OCI-LY3 (cell line): ENCODE measurements at regions not wholly inside any gene's neighbourhood (a gene's known extent, or its start where the extent isn't known, plus 50 kb on each side); places are given as distances from the start of the nearest gene placed in this dataset.

Experiments
- H2AFZ ChIP-seq: fragments of 200-600, 300-600 bp; shearing (Covaris generic); 2 replicates; pipeline ENCODE4 v1.6.0; 2014; ENCODE audit warnings: antibody characterized with exemption, low read depth, low read length
- H3K27ac ChIP-seq: fragments of 200-600, 300-600 bp; sonication (generic); 2 replicates; pipeline ENCODE4 v1.5.1; 2014; ENCODE audit warnings: mild to moderate bottlenecking, low read length, moderate library complexity, mixed read lengths
- H3K27me3 ChIP-seq: fragments of 200-600, 300-600 bp; sonication (generic); 2 replicates; pipeline ENCODE4 v1.6.1; 2014; ENCODE audit warnings: low read depth, low read length, mixed read lengths
- H3K36me3 ChIP-seq: fragments of 200-600, 300-600 bp; sonication (generic); replicated peaks from 2 replicates; pipeline ENCODE3; 2014; ENCODE audit warnings: low read depth, low read length, mixed read lengths
- H3K4me1 ChIP-seq: fragments of 300-600, 200-600 bp; sonication (generic); 2 replicates; pipeline ENCODE4 v1.6.1; 2014; ENCODE audit warnings: low read length, mixed read lengths
- H3K4me2 ChIP-seq: fragments of 200-600, 300-600 bp; sonication (generic); 2 replicates; pipeline ENCODE4 v1.6.1; 2014; ENCODE audit warnings: low read length, mixed read lengths
- H3K4me3 ChIP-seq: fragments of 300-600, 200-600 bp; sonication (generic); 2 replicates; pipeline ENCODE4 v1.5.1; 2014; ENCODE audit warnings: antibody characterized with exemption, mild to moderate bottlenecking, low read length, moderate library complexity
- H3K79me2 ChIP-seq: fragments of 300-600, 200-600 bp; shearing (Covaris generic); 2 replicates; pipeline ENCODE4 v1.6.1; 2014; ENCODE audit warnings: mild to moderate bottlenecking, low read length, mixed read lengths
- H3K9ac ChIP-seq: fragments of 300-600, 200-600 bp; shearing (Covaris generic); 2 replicates; pipeline ENCODE4 v1.6.0; 2014; ENCODE audit warnings: mild to moderate bottlenecking, low read length, moderate library complexity
- H3K9me3 ChIP-seq: fragments of 200-600, 300-600 bp; shearing (Covaris generic); 2 replicates; pipeline ENCODE4 v1.6.1; 2014; ENCODE audit warnings: low read length, mixed read lengths; ENCODE audit not compliant: insufficient read depth
- H4K20me1 ChIP-seq: fragments of 200-600, 300-600 bp; sonication (generic); 2 replicates; pipeline ENCODE4 v1.6.1; 2016; ENCODE audit warnings: low read length, mixed read lengths; ENCODE audit not compliant: insufficient read depth
- EZH2phosphoT487 ChIP-seq: fragments of 200-600 bp; shearing (Covaris generic); IDR thresholded peaks from 2 replicates; pipeline ENCODE4 v1.6.1; 2018; ENCODE audit warnings: antibody characterized with exemption, mixed run types, low read depth
- TF ChIP-seq, protein P1 (sequence below): fragments of 200-600, 300-600 bp; sonication (generic); IDR thresholded peaks from 2 replicates; pipeline ENCODE4 v1.5.1; 2014; ENCODE audit warnings: antibody characterized with exemption, low read length, low read depth

DNA sequence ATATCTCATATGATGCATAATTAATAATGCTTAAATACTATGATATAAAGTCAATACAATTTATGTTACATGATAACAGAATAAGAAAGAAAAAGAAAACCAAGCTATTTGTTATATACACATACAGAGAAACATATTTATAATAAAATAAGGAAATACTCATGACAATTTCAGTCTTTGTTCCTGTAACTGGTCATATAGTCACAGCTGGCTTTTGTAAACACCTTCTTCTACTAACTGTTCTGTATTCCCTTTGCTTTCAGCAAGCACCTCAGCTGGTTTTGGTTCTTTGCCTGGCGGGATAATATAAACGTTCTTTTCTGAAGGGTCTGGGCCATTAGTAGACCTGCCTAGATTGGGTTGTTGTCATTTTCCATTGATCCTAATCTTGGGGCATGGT is 158.5 kb downstream of the COPS8 start:
- H3K9ac ChIP-seq, result no peak overlapping the region
- no peaks in the 10 kb centered on the region for H3K9me3 ChIP-seq
- H3K27ac ChIP-seq, result no peak overlapping the region
- no peak for TF ChIP-seq EZH2phosphoT487
- TF ChIP-seq, protein P1, sequence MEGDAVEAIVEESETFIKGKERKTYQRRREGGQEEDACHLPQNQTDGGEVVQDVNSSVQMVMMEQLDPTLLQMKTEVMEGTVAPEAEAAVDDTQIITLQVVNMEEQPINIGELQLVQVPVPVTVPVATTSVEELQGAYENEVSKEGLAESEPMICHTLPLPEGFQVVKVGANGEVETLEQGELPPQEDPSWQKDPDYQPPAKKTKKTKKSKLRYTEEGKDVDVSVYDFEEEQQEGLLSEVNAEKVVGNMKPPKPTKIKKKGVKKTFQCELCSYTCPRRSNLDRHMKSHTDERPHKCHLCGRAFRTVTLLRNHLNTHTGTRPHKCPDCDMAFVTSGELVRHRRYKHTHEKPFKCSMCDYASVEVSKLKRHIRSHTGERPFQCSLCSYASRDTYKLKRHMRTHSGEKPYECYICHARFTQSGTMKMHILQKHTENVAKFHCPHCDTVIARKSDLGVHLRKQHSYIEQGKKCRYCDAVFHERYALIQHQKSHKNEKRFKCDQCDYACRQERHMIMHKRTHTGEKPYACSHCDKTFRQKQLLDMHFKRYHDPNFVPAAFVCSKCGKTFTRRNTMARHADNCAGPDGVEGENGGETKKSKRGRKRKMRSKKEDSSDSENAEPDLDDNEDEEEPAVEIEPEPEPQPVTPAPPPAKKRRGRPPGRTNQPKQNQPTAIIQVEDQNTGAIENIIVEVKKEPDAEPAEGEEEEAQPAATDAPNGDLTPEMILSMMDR, result no peak
- H3K27me3 ChIP-seq, result no peaks in the 10 kb centered on the region
- H3K79me2 ChIP-seq, result no peaks in the 10 kb centered on the region
- H3K4me2 ChIP-seq, result no peak overlapping the region
- no peaks in the 10 kb centered on the region for H3K36me3 ChIP-seq
- H3K4me1 ChIP-seq, result no peaks in the 10 kb centered on the region
- no peak overlapping the region for H3K4me3 ChIP-seq
- no peak overlapping the region for H2AFZ ChIP-seq
- no peaks in the 10 kb centered on the region for H4K20me1 ChIP-seq

DNA sequence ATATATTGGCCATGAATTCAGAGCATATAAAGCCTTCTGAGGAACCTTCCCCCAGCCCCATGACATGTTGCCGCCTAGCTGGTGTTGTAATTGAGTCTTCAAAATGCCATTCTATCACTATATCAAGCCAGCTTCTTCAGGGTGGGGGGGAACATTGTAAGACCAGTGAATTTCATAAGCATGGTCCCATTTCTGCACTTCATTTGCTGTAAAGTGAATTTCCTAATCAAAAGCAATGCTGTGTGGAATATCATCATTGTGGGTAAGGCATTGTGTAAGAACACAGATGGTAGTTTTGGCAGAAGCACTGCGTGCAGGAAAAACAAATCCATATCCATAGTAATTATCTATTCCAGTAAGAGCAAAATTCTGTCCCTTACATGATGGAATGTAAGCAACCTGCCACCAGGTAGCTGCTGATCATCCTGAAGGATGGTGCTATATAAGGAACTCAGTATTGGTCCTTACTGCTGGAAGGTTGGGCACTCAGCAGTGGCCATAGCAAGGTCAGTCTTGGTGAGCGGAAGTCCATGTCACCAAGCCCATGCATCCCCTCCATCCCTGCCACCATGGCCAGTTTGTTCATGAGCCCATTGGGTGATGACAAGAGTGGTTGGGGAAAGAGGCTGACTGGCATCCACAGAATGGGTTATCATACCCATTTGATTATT is 159.4 kb downstream of the COPS8 start:
- Histone ChIP-seq H3K4me3 (no peak overlapping the region), H3K79me2 (no peaks in the 10 kb centered on the region), H3K4me1 (no peaks in the 10 kb centered on the region), H3K27me3 (no peaks in the 10 kb centered on the region), H4K20me1 (no peaks in the 10 kb centered on the region), H2AFZ (no peak overlapping the region), H3K9ac (no peak overlapping the region), H3K27ac (no peak overlapping the region), H3K9me3 (no peaks in the 10 kb centered on the region), H3K36me3 (no peaks in the 10 kb centered on the region), H3K4me2 (no peak overlapping the region)
- TF ChIP-seq, protein P1, result no peak
- TF ChIP-seq EZH2phosphoT487, result no peak

DNA sequence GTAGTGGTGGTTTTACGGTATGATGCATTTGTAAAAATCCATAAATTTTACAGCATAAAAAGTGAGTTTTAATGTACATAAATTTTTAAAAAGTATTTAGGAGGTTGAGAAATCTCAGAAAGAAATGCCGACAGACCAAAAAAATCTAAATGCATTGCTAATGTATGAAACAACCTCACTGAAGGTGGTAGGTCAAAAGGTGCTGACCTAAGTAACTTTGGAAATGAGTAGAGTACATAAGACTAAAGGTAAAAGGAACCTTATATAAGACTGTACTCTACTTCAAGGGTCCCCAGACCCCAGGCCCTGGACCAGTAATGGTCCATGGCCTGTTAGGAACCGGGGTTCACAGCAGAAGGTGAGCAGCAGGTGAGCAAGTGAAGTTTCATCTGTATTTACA is 163.4 kb downstream of the COL6A3 start:
- H2AFZ ChIP-seq, result no peak overlapping the region
- H3K27me3 ChIP-seq, result no peaks in the 10 kb centered on the region
- no peaks in the 10 kb centered on the region for H3K36me3 ChIP-seq
- no peak for TF ChIP-seq EZH2phosphoT487
- H3K9me3 ChIP-seq, result no peaks in the 10 kb centered on the region
- H3K4me3 ChIP-seq, result no peak overlapping the region
- H3K4me2 ChIP-seq, result no peak overlapping the region
- no peaks in the 10 kb centered on the region for H3K79me2 ChIP-seq
- H3K27ac ChIP-seq, result no peak overlapping the region
- H3K4me1 ChIP-seq, result no peaks in the 10 kb centered on the region
- no peaks in the 10 kb centered on the region for H4K20me1 ChIP-seq
- no peak overlapping the region for H3K9ac ChIP-seq

DNA sequence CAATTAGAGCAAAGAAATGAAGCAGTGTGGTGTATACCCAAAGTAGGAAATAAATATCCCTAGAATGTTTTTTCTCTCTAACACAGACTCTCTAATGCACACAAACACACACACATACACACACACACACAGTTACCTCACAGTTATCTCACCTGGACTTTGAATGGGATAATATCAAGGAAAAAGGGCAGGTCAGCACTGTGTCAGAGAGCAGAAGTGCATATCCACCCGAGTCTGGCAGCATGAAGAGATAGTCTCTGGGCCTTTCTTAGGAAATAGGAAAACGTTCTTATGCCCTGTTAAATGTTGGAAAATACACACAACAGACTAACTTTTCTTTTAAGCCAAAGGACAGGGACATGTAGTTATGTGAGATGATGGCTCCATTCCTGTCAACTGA is 162.0 kb downstream of the COL6A3 start:
- Histone ChIP-seq H3K4me2 (no peak overlapping the region), H2AFZ (no peak overlapping the region), H3K79me2 (no peaks in the 10 kb centered on the region), H3K27ac (no peak overlapping the region), H3K9ac (no peak overlapping the region), H3K36me3 (no peaks in the 10 kb centered on the region), H3K27me3 (no peaks in the 10 kb centered on the region), H3K4me1 (no peaks in the 10 kb centered on the region), H3K9me3 (no peaks in the 10 kb centered on the region), H3K4me3 (no peak overlapping the region), H4K20me1 (no peaks in the 10 kb centered on the region)
- TF ChIP-seq, protein P1, result no peak
